Lower leg skin (tissue), 4 donors: ENCODE measurements at regions not wholly inside any gene's neighbourhood (a gene's known extent, or its start where the extent isn't known, plus 50 kb on each side); places are given as distances from the start of the nearest gene placed in this dataset.

Experiments
- DNase-seq, 2 donors: peaks; one replicate each; pipeline ENCODE4 v3.0.0-alpha.2; 2019; ENCODE audit warnings: low spot score in 2 of 2
- H3K4me3 ChIP-seq: fragments of 200-600 bp; sonication (generic); 2 replicates; pipeline ENCODE4 v1.5.1; 2017; ENCODE audit warnings: mild to moderate bottlenecking, low read depth; ENCODE audit not compliant: poor library complexity, severe bottlenecking
- CTCF ChIP-seq, 3 donors: fragments of 450-650 bp; IDR thresholded peaks; one replicate each; pipeline ENCODE4 v1.5.1; 2016; ENCODE audit warnings: antibody characterized with exemption in 3 of 3, mild to moderate bottlenecking in 3 of 3, moderate library complexity in 2 of 3
- POLR2A ChIP-seq, 2 donors: fragments of 450-650 bp; IDR thresholded peaks; one replicate each; pipeline ENCODE4 v1.6.1; 2016 to 2017; ENCODE audit warnings: antibody characterized with exemption in 2 of 2, mild to moderate bottlenecking in 1 of 2, moderate library complexity in 1 of 2
- WGBS, 2 donors: methylation state at CpG; one replicate each; pipeline ENCODE4 v1.1.5; 2018; 5-methylcytosine and 5-hydroxymethylcytosine counted together
- intact Hi-C: fragments of 100-400 bp; cut with DNase I; formaldehyde crosslinking; loops from one replicate; pipeline ENCODE4 v1.15.0; 2023; ENCODE audit warnings: low total_unique reads

- no peak for DNase-seq
- no peak overlapping the region for H3K4me3 ChIP-seq
- TF ChIP-seq CTCF (IDR thresholded peaks at IDR 0.05): no peak
- TF ChIP-seq POLR2A (IDR thresholded peaks at IDR 0.05): no peak
- intact Hi-C loops: no loop called here
- WGBS, 2 donors: 81 to 90% methylated on average over 6 of the region's 6 CpGs
Observed at GRCh38 chr6:28707387-28708282, 182.0 kb downstream of the GPX5 start.

- no peak overlapping the region for H3K4me3 ChIP-seq
- DNase-seq: no peak
- TF ChIP-seq CTCF (IDR thresholded peaks at IDR 0.05) (no peak), POLR2A (IDR thresholded peaks at IDR 0.05) (no peak)
- intact Hi-C loops: no loop called here
- 5 to 7% methylated on average over 30 of the region's 30 CpGs for WGBS, 2 donors
Observed at GRCh38 chr6:28709478-28710349, 184.0 kb downstream of the GPX5 start.

- no peak for DNase-seq
- TF ChIP-seq POLR2A (IDR thresholded peaks at IDR 0.05): no peak
- no peak overlapping the region for H3K4me3 ChIP-seq
- intact Hi-C loops: no loop called here
- 49 to 54% methylated on average over 16 of the region's 16 CpGs for WGBS, 2 donors
Observed at GRCh38 chr6:28710466-28711191, 184.9 kb downstream of the GPX5 start.

- no peak for TF ChIP-seq CTCF (IDR thresholded peaks at IDR 0.05)
- TF ChIP-seq POLR2A (IDR thresholded peaks at IDR 0.05): no peak
- H3K4me3 ChIP-seq: no peak overlapping the region
- intact Hi-C loops: no loop called here
- DNase-seq: no peak
- 69 to 75% methylated on average over 4 of the region's 4 CpGs for WGBS, 2 donors
Observed at GRCh38 chr6:28711325-28711724, 185.6 kb downstream of the GPX5 start.

GRCh38 chr6:28711788-28712341 lies 186.2 kb downstream of the GPX5 start:
- DNase-seq: no peak
- 68 to 72% methylated on average over 5 of the region's 5 CpGs for WGBS, 2 donors
- H3K4me3 ChIP-seq: no peak overlapping the region
- intact Hi-C loops: no loop called here
- TF ChIP-seq CTCF (IDR thresholded peaks at IDR 0.05): no peak
- no peak for TF ChIP-seq POLR2A (IDR thresholded peaks at IDR 0.05)
